ENCODE measurements at regions not wholly inside any gene's neighbourhood (a gene's known extent, or its start where the extent isn't known, plus 50 kb on each side); places are given as distances from the start of the nearest gene placed in this dataset.
"Not testable (repeated sequence)": the region's sequence is repeated elsewhere in the genome, so short reads cannot be mapped to it uniquely, and the experiment has no call there.

DNA sequence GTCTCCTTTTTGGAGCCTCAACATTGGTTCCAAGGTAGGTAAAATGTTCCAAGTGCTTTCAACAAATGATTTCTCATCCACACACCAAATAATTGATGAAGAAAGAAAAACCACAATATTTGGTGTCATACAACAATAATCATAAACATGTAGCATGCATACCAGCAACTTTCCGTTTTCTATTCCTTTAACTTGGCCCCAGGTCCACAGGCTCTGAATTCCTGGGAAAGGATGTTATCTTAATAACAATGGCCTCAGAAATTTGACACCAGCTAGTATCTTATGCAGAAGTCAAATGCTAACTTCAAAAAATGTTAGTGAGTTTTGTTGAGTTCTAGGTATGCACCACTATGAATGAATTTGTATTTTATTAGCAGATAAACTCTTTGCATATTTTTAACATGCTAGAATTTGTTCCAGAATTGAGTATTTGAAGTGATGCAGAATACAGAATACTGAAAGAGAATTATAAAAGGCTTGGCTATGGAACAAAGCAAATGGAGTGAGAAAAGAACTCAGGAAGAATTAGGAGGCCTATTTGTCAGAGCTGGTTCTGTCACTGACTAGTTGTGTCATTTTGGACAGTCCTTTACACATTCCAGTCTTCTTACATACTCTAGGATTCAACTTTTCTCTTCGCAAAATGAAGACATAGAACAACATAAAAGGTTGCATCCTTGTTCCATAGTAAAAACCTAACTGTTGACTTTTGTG, 435.3 kb upstream of the TNC start:
- Histone ChIP-seq H3K27ac (no peak overlapping the region), H4K20me1 (no peaks in the 10 kb centered on the region), H3K27me3 (no peaks in the 10 kb centered on the region), H3K4me3 (no peak overlapping the region), H3K4me1 (peaks cover 0 to 13% (median 0%) of the 10 kb centered on the region in 10 experiments; a peak in 2 of 20 replicates), H3K9ac (no peak overlapping the region), H3K4me2 (no peak overlapping the region), H3K9me3 (replicated peaks in 1 of 11) (peaks cover 24 to 33% (median 30%) of the 10 kb centered on the region in 11 experiments), H3K36me3 (peaks cover 0 to 3% (median 0%) of the 10 kb centered on the region in 11 experiments; a peak in 1 of 22 replicates)
- TF ChIP-seq Cebpa-rat (IDR thresholded peaks at IDR 0.05) = no peak

DNA sequence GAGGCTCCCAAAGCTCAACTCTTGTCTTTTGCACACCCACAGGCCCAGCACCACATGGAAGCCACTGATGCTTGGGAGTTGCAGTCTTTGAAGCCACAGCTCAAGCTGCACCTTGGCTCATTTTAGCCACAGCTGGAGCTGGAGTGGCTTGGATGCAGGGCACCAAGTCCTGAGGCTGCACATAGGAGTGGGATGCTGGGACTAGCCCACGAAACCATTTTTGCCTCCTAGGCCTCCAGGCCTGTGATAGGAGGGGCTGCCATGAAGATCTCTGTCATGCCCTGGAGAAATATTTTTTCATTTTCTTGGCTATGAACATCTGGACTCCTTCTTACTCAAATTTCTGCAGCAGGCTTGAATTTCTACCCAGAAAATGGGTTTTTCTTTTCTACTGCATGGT, 438.5 kb upstream of the TNC start:
- Histone ChIP-seq H3K27me3 (no peaks in the 10 kb centered on the region), H3K36me3 (peaks cover 0 to 3% (median 0%) of the 10 kb centered on the region in 11 experiments; a peak in 1 of 22 replicates), H4K20me1 (no peaks in the 10 kb centered on the region), H3K9ac (no peak overlapping the region), H3K4me3 (no peak overlapping the region; a peak in 1 of 20 replicates), H3K27ac (no peak overlapping the region), H3K4me2 (no peak overlapping the region), H3K9me3 (replicated peaks in 1 of 11) (peaks cover 24 to 33% (median 30%) of the 10 kb centered on the region in 11 experiments), H3K4me1 (peaks cover 0 to 3% (median 0%) of the 10 kb centered on the region in 10 experiments; a peak in 1 of 20 replicates)
- TF ChIP-seq Cebpa-rat (IDR thresholded peaks at IDR 0.05) = no peak

DNA sequence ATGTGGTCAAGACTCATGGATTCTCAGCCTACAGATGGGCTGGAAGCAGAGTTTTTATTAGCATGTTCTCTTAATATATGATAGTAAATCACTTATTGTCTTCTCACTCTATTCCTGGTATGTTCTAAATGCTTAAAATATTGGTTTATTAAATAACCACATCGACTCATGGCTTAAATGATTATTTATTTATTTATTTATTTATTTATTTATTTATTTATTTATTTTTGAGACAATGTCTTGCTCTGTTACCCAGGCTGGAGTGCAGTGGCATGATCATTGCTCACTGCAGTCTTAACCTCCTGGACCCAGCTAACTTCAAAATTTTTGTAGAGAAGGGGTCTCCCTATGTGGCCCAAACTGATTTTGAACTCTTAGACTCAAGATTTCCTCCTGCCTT, 457.2 kb upstream of the TNC start:
- Histone ChIP-seq H3K4me2 (no peak overlapping the region), H3K27me3 (no peaks in the 10 kb centered on the region), H4K20me1 (no peaks in the 10 kb centered on the region), H3K27ac (no peak overlapping the region), H3K9me3 (replicated peaks in 1 of 11) (no peaks in the 10 kb centered on the region), H3K9ac (no peak overlapping the region), H3K36me3 (no peaks in the 10 kb centered on the region), H3K4me1 (no peaks in the 10 kb centered on the region), H3K4me3 (no peak overlapping the region)
- no peak for TF ChIP-seq Cebpa-rat (IDR thresholded peaks at IDR 0.05)

DNA sequence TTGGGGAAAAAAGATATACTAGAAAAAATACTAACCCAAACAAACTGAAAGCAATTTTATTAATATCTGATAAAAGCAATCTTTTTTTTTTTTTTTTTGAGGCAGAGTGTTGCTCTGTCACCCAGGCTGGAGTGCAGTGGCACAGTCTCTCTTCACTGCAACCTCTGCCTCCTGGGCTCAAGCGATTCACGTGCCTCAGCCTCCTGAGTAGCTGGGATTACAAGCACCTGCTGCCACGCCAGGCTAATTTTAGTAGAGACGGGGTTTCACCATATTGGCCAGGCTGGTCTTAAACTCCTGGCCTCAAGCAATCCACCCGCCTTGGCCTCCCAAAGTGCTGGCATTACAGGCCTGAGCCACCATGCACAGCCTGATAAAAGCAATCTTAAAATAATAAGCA, 467.5 kb upstream of the TNC start:
- not testable (repeated sequence) for H3K4me2 ChIP-seq; H3K27me3 ChIP-seq; H3K4me3 ChIP-seq; H4K20me1 ChIP-seq; H3K4me1 ChIP-seq; H3K36me3 ChIP-seq; H3K9ac ChIP-seq; H3K27ac ChIP-seq; H3K9me3 ChIP-seq (replicated peaks in 1 of 11)

DNA sequence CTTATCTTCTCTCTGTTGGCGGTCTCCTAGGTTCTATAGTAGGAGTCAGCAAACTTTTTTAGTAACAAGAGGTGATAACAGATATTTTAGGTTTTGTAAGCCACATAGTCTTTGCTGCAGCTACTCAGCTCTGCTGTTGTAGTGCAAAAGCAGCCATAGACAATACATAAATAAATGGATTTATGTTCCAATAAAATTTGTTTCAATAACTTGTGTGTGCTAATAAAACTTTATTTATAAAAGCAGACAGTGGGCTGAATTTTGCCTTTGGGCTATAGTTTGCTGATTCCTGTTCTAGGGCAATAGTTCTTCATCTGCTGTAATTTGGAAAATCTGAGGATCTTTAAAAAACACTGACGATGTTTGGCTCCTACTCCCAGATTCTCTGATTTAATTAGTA, 469.4 kb upstream of the TNC start:
- Histone ChIP-seq H3K27me3 (no peaks in the 10 kb centered on the region), H3K9ac (no peak overlapping the region), H3K27ac (no peak overlapping the region), H3K4me3 (no peak overlapping the region), H3K36me3 (no peaks in the 10 kb centered on the region), H3K4me2 (no peak overlapping the region), H3K4me1 (peaks cover 0 to 25% (median 13%) of the 10 kb centered on the region in 10 experiments; a peak in 14 of 20 replicates), H3K9me3 (replicated peaks in 1 of 11) (no peaks in the 10 kb centered on the region), H4K20me1 (no peaks in the 10 kb centered on the region)
- no peak for TF ChIP-seq Cebpa-rat (IDR thresholded peaks at IDR 0.05)

DNA sequence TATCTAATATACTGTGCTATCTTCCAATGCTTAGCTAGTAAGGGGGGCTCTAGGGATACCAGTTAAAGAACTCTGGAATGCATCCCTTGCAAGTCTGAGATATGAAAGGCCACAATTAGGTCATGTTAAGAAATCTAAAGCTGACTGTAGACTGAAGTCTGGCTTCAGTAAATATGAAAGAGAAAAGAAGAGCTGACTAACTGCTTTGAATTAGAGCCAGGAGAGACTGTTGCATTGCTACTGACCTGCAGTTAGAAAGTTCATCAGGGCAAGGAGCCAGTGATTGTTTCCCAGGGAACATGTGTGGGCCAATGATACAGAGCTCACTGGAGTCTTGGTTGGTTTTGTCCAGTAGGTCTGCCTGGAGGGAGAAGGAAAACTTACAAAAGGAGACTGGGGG, 472.1 kb upstream of the TNC start:
- peaks cover 0 to 25% (median 13%) of the 10 kb centered on the region in 10 experiments; a peak in 14 of 20 replicates for H3K4me1 ChIP-seq

DNA sequence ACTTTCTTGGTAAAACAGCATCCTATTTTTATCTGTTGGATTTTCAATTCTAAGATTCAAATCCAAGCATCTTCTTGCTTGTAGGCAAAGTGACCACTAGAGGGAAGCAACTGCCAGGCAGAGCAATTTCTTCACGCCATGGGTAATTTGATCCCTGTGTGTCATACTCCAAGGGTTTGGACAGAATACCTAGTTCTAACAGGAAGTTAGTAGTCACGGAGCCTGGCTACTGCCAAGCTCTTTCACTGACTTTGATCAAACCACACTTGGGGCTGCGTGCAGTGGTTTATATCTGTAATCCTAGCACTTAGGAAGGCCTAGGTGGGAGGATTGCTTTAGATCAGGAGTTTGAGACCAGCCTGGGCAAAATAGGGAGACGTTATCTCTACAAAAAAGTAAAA, 473.6 kb upstream of the TNC start:
- Histone ChIP-seq H3K9ac (no peak overlapping the region), H3K27me3 (no peaks in the 10 kb centered on the region), H4K20me1 (no peaks in the 10 kb centered on the region), H3K4me1 (peaks cover 0 to 25% (median 13%) of the 10 kb centered on the region in 10 experiments; a peak in 14 of 20 replicates), H3K27ac (peak overlapping the region in 2 of 11 experiments; percentile 7 to 9; a peak in 1 of 22 replicates), H3K4me3 (no peak overlapping the region), H3K9me3 (replicated peaks in 1 of 11) (no peaks in the 10 kb centered on the region), H3K4me2 (0 out of 22 replicates have a peak overlapping the region, but pooled peaks of 2 of the 11 experiments have one; percentile 7 to 24), H3K36me3 (no peaks in the 10 kb centered on the region)
- 0 out of 22 replicates have a peak, but pooled peaks of 1 of the 11 experiments have one; percentile 10 for TF ChIP-seq Cebpa-rat (IDR thresholded peaks at IDR 0.05)

More for the DNA sequence above, 472.1 kb upstream of the TNC start:
- Histone ChIP-seq H3K4me2 (peak overlapping the region in 8 of 11 experiments; percentile 6 to 69 (median 42); a peak in 12 of 22 replicates), H3K36me3 (no peaks in the 10 kb centered on the region), H3K27ac (no peak overlapping the region), H3K4me3 (no peak overlapping the region), H3K27me3 (no peaks in the 10 kb centered on the region), H4K20me1 (no peaks in the 10 kb centered on the region), H3K9me3 (replicated peaks in 1 of 11) (no peaks in the 10 kb centered on the region), H3K9ac (0 out of 22 replicates have a peak overlapping the region, but pooled peaks of 1 of the 11 experiments have one; percentile 25)
- TF ChIP-seq Cebpa-rat (IDR thresholded peaks at IDR 0.05) = no peak

DNA sequence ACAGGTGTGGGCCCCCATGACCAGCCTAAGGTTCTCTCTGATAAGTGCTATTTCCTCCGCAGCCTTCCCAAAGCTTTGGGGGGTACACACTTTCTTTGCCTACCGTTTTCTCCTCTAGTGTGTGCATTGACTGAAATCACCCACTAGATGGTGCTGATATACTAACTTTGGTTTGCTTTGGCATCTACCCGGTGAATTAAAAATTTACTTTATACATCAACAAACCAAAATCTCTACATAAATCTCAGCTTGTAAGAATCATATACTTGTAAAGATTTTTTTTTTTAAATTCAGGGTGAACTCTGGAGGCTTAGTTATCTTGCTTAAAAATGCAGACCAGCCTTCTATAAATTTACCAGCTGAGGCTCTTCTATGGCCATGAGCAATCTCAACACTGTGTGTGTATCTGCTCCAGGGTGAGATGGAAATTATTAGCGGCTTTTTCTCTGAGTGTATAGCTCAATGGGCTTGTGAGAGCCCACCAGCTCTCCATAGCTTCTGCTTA, 475.7 kb upstream of the TNC start:
- Histone ChIP-seq H3K27me3 (no peaks in the 10 kb centered on the region), H3K27ac (no peak overlapping the region), H3K4me2 (no peak overlapping the region), H3K4me3 (no peak overlapping the region), H3K4me1 (peaks cover 0 to 25% (median 13%) of the 10 kb centered on the region in 10 experiments; a peak in 14 of 20 replicates), H3K9me3 (replicated peaks in 1 of 11) (no peaks in the 10 kb centered on the region), H3K36me3 (no peaks in the 10 kb centered on the region), H3K9ac (no peak overlapping the region), H4K20me1 (no peaks in the 10 kb centered on the region)
- no peak for TF ChIP-seq Cebpa-rat (IDR thresholded peaks at IDR 0.05)

DNA sequence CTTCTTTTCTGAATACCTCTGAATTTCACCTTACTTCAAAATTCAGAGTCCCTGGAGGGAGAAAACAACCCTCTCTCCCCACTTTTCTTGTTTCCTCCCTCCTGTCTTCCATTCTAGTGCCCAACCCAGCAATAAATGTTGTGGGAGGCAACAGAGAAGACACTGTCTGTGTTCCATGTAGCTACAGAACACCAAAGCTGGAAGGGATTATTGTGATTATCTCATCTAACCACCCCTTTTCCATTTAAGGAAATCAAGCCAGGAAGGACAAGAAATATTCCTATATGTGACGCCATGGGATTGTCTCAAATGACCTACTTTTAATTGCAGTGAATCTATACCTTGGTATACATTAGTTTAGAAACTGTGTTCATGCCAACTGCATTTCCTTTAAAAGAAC, 476.6 kb upstream of the TNC start:
- Histone ChIP-seq H3K27me3 (no peaks in the 10 kb centered on the region), H4K20me1 (no peaks in the 10 kb centered on the region), H3K36me3 (no peaks in the 10 kb centered on the region), H3K27ac (no peak overlapping the region), H3K4me1 (peaks cover 0 to 25% (median 13%) of the 10 kb centered on the region in 10 experiments; a peak in 14 of 20 replicates), H3K4me3 (no peak overlapping the region), H3K9ac (no peak overlapping the region), H3K4me2 (no peak overlapping the region), H3K9me3 (replicated peaks in 1 of 11) (no peaks in the 10 kb centered on the region)
- TF ChIP-seq Cebpa-rat (IDR thresholded peaks at IDR 0.05) = no peak

Data from BLaER1 treated with 17β-estradiol and CSF1 and Interleukin-3, amounts not matched to agents 10 nM and 100 nM (cell line).